IMR-90 (cell line): ENCODE measurements at regions not wholly inside any gene's neighbourhood (a gene's known extent, or its start where the extent isn't known, plus 50 kb on each side); places are given as distances from the start of the nearest gene placed in this dataset.

Source experiments
- ATAC-seq: fragments of 200-7000 bp; cut with Tn5 transposase; 2 replicates; pipeline ENCODE4 v1.9.1; 2020; ENCODE audit warnings: low read depth, mild to moderate bottlenecking, moderate library complexity
- BruUV-seq: library from RNA; stranded (reverse); fragments of 400-500 nt; replicated peaks from 2 replicates; lab custom pipeline; 2021; lab: Mats Ljungman, UMichigan
- CTCF ChIA-PET: fragments of 300-600 bp; formaldehyde crosslinking; extraction: SDS; loops from one replicate; lab custom pipeline; 2021; ENCODE audit warnings: antibody characterized with exemption; lab: Yijun Ruan, JAX
- POLR2A ChIA-PET: fragments of 300-600 bp; sonication (Branson Sonifier 250); formaldehyde crosslinking; loops from one replicate; lab custom pipeline; 2022; ENCODE audit warnings: antibody characterized with exemption; ENCODE audit not compliant: unreplicated experiment; lab: Charles Lee
- DNase-seq: peaks from one replicate; pipeline ENCODE4 v3.0.0; 2013
- H2AFZ ChIP-seq: replicated peaks from 2 replicates; pipeline ENCODE3; 2013; ENCODE audit warnings: low read length, mild to moderate bottlenecking; ENCODE audit not compliant: poor library complexity
- H2AK5ac ChIP-seq: 2 replicates; pipeline ENCODE4 v1.6.1; 2013; ENCODE audit warnings: low read depth, low read length, inconsistent platforms
- H2AK9ac ChIP-seq: replicated peaks from 2 replicates; pipeline ENCODE3; 2013; ENCODE audit warnings: mild to moderate bottlenecking, low read depth, low read length, moderate library complexity; ENCODE audit not compliant: poor library complexity
- H2BK120ac ChIP-seq: 2 replicates; pipeline ENCODE4 v1.6.1; 2013; ENCODE audit warnings: low read depth, low read length, inconsistent platforms
- H2BK15ac ChIP-seq: 3 replicates; pipeline ENCODE4 v1.6.1; 2013; ENCODE audit warnings: low read depth, low read length, inconsistent platforms
- H2BK20ac ChIP-seq: 2 replicates; pipeline ENCODE4 v1.6.1; 2013; ENCODE audit warnings: low read depth, mild to moderate bottlenecking, inconsistent platforms, low read length, moderate library complexity
- H2BK5ac ChIP-seq: 2 replicates; pipeline ENCODE4 v1.6.1; 2013; ENCODE audit warnings: mild to moderate bottlenecking, low read depth, low read length, inconsistent platforms; ENCODE audit not compliant: poor library complexity, severe bottlenecking
- H3K14ac ChIP-seq: replicated peaks from 2 replicates; pipeline ENCODE4 v1.6.1; 2013; ENCODE audit warnings: low read depth, low read length, inconsistent platforms
- H3K18ac ChIP-seq: 2 replicates; pipeline ENCODE4 v1.6.1; 2013; ENCODE audit warnings: low read depth, low read length, control low read depth
- H3K23ac ChIP-seq: 2 replicates; pipeline ENCODE4 v1.6.1; 2013; ENCODE audit warnings: low read depth, low read length, inconsistent platforms
- H3K27ac ChIP-seq: 2 replicates; pipeline ENCODE4 v1.5.1; 2013; ENCODE audit warnings: mild to moderate bottlenecking, control low read depth, low read length; ENCODE audit not compliant: insufficient read depth
- H3K27me3 ChIP-seq: 2 replicates; pipeline ENCODE4 v1.6.1; 2013; ENCODE audit warnings: low read length; ENCODE audit not compliant: control insufficient read depth, insufficient read depth
- H3K36me3 ChIP-seq: 2 replicates; pipeline ENCODE4 v1.6.1; 2013; ENCODE audit warnings: low read length, mixed read lengths; ENCODE audit not compliant: control insufficient read depth, insufficient read depth
- H3K4ac ChIP-seq: 2 replicates; pipeline ENCODE4 v1.6.1; 2013; ENCODE audit warnings: low read depth, low read length, inconsistent platforms
- H3K4me1 ChIP-seq: 2 replicates; pipeline ENCODE4 v1.6.1; 2013; ENCODE audit warnings: low read length, mixed read lengths; ENCODE audit not compliant: control insufficient read depth, insufficient read depth
- H3K4me2 ChIP-seq: 2 replicates; pipeline ENCODE4 v1.6.1; 2013; ENCODE audit warnings: low read depth, mild to moderate bottlenecking, control low read depth, low read length, moderate library complexity
- H3K4me3 ChIP-seq: 2 replicates; pipeline ENCODE4 v1.5.1; 2013; ENCODE audit warnings: low read depth, mild to moderate bottlenecking, control low read depth, low read length, moderate library complexity; ENCODE audit not compliant: insufficient read depth
- H3K56ac ChIP-seq: 2 replicates; pipeline ENCODE4 v1.6.1; 2013; ENCODE audit warnings: low read length, inconsistent platforms; ENCODE audit not compliant: insufficient read depth; ENCODE audit errors: extremely low read depth
- H3K79me1 ChIP-seq, 2 experiments: 2 replicates each; pipeline ENCODE4 v1.6.1; 2013; ENCODE audit warnings: low read length in 2 of 2, inconsistent platforms in 1 of 2, low read depth in 1 of 2
- H3K9ac ChIP-seq: 2 replicates; pipeline ENCODE4 v1.6.1; 2013; ENCODE audit warnings: low read depth, low read length, control low read depth
- H3K9me1 ChIP-seq: 2 replicates; pipeline ENCODE4 v1.6.1; 2013; ENCODE audit warnings: low read length, inconsistent platforms; ENCODE audit not compliant: insufficient read depth
- H3K9me3 ChIP-seq: 2 replicates; pipeline ENCODE4 v1.6.1; 2013; ENCODE audit warnings: low read length; ENCODE audit not compliant: control insufficient read depth, insufficient read depth
- H4K20me1 ChIP-seq: 2 replicates; pipeline ENCODE4 v1.6.1; 2013; ENCODE audit warnings: low read length, inconsistent platforms; ENCODE audit not compliant: insufficient read depth
- H4K5ac ChIP-seq: 2 replicates; pipeline ENCODE4 v1.6.1; 2013; ENCODE audit warnings: mild to moderate bottlenecking, low read depth, low read length, control low read depth
- H4K8ac ChIP-seq, 2 experiments: 2 replicates each; pipeline ENCODE4 v1.6.1; 2013; ENCODE audit warnings: low read depth in 2 of 2, low read length in 2 of 2, control low read depth in 1 of 2, inconsistent platforms in 1 of 2
- H4K91ac ChIP-seq: 2 replicates; pipeline ENCODE4 v1.6.1; 2013; ENCODE audit warnings: low read depth, low read length, inconsistent platforms; ENCODE audit not compliant: insufficient read depth
- BHLHE40 ChIP-seq: fragments of 150-350 bp; IDR thresholded peaks from 2 replicates; pipeline ENCODE4 v1.6.1; 2016; ENCODE audit warnings: mild to moderate bottlenecking, low read depth, low read length
- CEBPB ChIP-seq: IDR thresholded peaks from 2 replicates; pipeline ENCODE4 v1.6.1; 2012; ENCODE audit warnings: low read depth, low read length, improper control_type of control experiment
- CHD1 ChIP-seq: IDR thresholded peaks from 2 replicates; pipeline ENCODE4 v1.6.1; 2012; ENCODE audit warnings: low read depth, low read length, improper control_type of control experiment
- FOS ChIP-seq: fragments of 150-350 bp; IDR thresholded peaks from 2 replicates; pipeline ENCODE4 v1.6.1; 2016; ENCODE audit warnings: low read depth, low read length
- MAFK ChIP-seq: IDR thresholded peaks from 2 replicates; pipeline ENCODE4 v1.6.1; 2012; ENCODE audit warnings: low read depth, low read length, improper control_type of control experiment
- MAZ ChIP-seq: IDR thresholded peaks from 2 replicates; pipeline ENCODE4 v1.6.1; 2012; ENCODE audit warnings: low read depth, mild to moderate bottlenecking, low read length, improper control_type of control experiment, moderate library complexity, borderline replicate concordance
- MXI1 ChIP-seq: IDR thresholded peaks from 2 replicates; pipeline ENCODE4 v1.6.1; 2012; ENCODE audit warnings: low read depth, mild to moderate bottlenecking, low read length, moderate library complexity, borderline replicate concordance
- NFE2L2 ChIP-seq: fragments of 150-350 bp; IDR thresholded peaks from 2 replicates; pipeline ENCODE4 v1.6.1; 2016; ENCODE audit warnings: low read depth, mild to moderate bottlenecking, low read length
- POLR2A ChIP-seq: IDR thresholded peaks from 2 replicates; pipeline ENCODE4 v1.6.1; 2012; ENCODE audit warnings: mild to moderate bottlenecking, low read depth, low read length
- RAD21 ChIP-seq: IDR thresholded peaks from 2 replicates; pipeline ENCODE4 v1.6.1; 2012; ENCODE audit warnings: low read length, improper control_type of control experiment
- RCOR1 ChIP-seq: IDR thresholded peaks from 2 replicates; pipeline ENCODE4 v1.6.1; 2012; ENCODE audit warnings: mild to moderate bottlenecking, low read length, improper control_type of control experiment; ENCODE audit not compliant: insufficient replicate concordance
- RFX5 ChIP-seq: IDR thresholded peaks from 2 replicates; pipeline ENCODE4 v1.8.0; 2012; ENCODE audit warnings: low read depth, mild to moderate bottlenecking, low read length, moderate library complexity
- SMC3 ChIP-seq: fragments of 150-350 bp; IDR thresholded peaks from 2 replicates; pipeline ENCODE4 v1.6.1; 2016; ENCODE audit warnings: low read depth, mild to moderate bottlenecking, antibody characterized with exemption, low read length, moderate library complexity
- USF2 ChIP-seq: fragments of 150-350 bp; IDR thresholded peaks from 2 replicates; pipeline ENCODE4 v1.6.1; 2017; ENCODE audit warnings: mild to moderate bottlenecking, antibody characterized with exemption, low read length, low read depth
- WGBS, 2 experiments: methylation state at CpG; one replicate each; pipeline versions ENCODE4 v1.1.5 to v1.1.7; 2013; ENCODE audit warnings: missing lambda C conversion rate in 2 of 2; ENCODE audit not compliant: insufficient read length in 1 of 2; ENCODE audit errors: extremely low coverage in 2 of 2; 5-methylcytosine and 5-hydroxymethylcytosine counted together
- dilution Hi-C: fragments of 300-500 bp; cut with HindIII; formaldehyde crosslinking; loops from one replicate; pipeline ENCODE4 v1.14.3; 2018; ENCODE audit warnings: low sequenced_read_pairs; ENCODE audit not compliant: unreplicated experiment
- in situ Hi-C: fragments of 300-500 bp; cut with MboI; formaldehyde crosslinking; loops from 3 replicates; pipeline ENCODE4 v1.14.3; 2019; ENCODE audit warnings: low sequenced_read_pairs, inconsistent platforms, mixed read lengths
- intact Hi-C: fragments of 100-400 bp; cut with micrococcal nuclease; formaldehyde crosslinking; loops from 2 replicates; pipeline ENCODE4 v1.10.0; 2022
- TF ChIP-seq, protein P1 (sequence below): conservative IDR thresholded peaks from 2 replicates; pipeline ENCODE4 v1.5.1; 2012; ENCODE audit warnings: mild to moderate bottlenecking, low read depth, low read length, improper control_type of control experiment
- TF ChIP-seq, protein P2 (sequence below): fragments of 150-350 bp; IDR thresholded peaks from 2 replicates; pipeline ENCODE4 v1.6.1; 2016; ENCODE audit warnings: low read depth, mild to moderate bottlenecking, low read length, moderate library complexity, borderline replicate concordance

GRCh38 chr5:164747371-164747770 lies 1242.0 kb downstream of the MAT2B start:
- POLR2A ChIA-PET, result no interaction called here
- no peak for TF ChIP-seq RAD21
- TF ChIP-seq, protein P1, sequence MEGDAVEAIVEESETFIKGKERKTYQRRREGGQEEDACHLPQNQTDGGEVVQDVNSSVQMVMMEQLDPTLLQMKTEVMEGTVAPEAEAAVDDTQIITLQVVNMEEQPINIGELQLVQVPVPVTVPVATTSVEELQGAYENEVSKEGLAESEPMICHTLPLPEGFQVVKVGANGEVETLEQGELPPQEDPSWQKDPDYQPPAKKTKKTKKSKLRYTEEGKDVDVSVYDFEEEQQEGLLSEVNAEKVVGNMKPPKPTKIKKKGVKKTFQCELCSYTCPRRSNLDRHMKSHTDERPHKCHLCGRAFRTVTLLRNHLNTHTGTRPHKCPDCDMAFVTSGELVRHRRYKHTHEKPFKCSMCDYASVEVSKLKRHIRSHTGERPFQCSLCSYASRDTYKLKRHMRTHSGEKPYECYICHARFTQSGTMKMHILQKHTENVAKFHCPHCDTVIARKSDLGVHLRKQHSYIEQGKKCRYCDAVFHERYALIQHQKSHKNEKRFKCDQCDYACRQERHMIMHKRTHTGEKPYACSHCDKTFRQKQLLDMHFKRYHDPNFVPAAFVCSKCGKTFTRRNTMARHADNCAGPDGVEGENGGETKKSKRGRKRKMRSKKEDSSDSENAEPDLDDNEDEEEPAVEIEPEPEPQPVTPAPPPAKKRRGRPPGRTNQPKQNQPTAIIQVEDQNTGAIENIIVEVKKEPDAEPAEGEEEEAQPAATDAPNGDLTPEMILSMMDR, result no peak
- TF ChIP-seq RFX5, result no peak
- no peak for TF ChIP-seq NFE2L2
- no peak for TF ChIP-seq FOS
- TF ChIP-seq CEBPB, result no peak
- no peak for TF ChIP-seq MXI1
- no peak for TF ChIP-seq RCOR1
- TF ChIP-seq POLR2A, result no peak
- no peak for TF ChIP-seq SMC3
- TF ChIP-seq BHLHE40, result no peak
- TF ChIP-seq USF2, result no peak
- TF ChIP-seq, protein P2, sequence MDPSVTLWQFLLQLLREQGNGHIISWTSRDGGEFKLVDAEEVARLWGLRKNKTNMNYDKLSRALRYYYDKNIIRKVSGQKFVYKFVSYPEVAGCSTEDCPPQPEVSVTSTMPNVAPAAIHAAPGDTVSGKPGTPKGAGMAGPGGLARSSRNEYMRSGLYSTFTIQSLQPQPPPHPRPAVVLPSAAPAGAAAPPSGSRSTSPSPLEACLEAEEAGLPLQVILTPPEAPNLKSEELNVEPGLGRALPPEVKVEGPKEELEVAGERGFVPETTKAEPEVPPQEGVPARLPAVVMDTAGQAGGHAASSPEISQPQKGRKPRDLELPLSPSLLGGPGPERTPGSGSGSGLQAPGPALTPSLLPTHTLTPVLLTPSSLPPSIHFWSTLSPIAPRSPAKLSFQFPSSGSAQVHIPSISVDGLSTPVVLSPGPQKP, result no peak
- TF ChIP-seq CHD1, result no peak
- no peak for TF ChIP-seq MAZ
- no peak for TF ChIP-seq MAFK
- in situ Hi-C loops (no loop called here), dilution Hi-C loops (no loop called here), intact Hi-C loops (no loop called here)
- Histone ChIP-seq H3K9ac (no peak overlapping the region), H4K20me1 (no peaks in the 10 kb centered on the region), H2BK15ac (no peak overlapping the region), H2BK20ac (no peak overlapping the region), H3K18ac (no peak overlapping the region), H2AK5ac (no peak overlapping the region), H3K36me3 (no peaks in the 10 kb centered on the region), H4K5ac (no peak overlapping the region), H4K91ac (no peak overlapping the region), H3K9me1 (no peaks in the 10 kb centered on the region), H3K27ac (no peak overlapping the region), H3K4me2 (no peak overlapping the region), H3K23ac (no peak overlapping the region), H2AFZ (no peak overlapping the region), H3K79me1 (no peaks in the 10 kb centered on the region), H4K8ac (no peak overlapping the region), H2BK5ac (no peak overlapping the region), H3K27me3 (no peaks in the 10 kb centered on the region), H3K56ac (no peak overlapping the region), H2BK120ac (no peak overlapping the region), H3K9me3 (no peaks in the 10 kb centered on the region; the same call in 1 of the 2 replicates), H3K4me1 (no peaks in the 10 kb centered on the region), H3K14ac (no peak overlapping the region), H3K4ac (no peak overlapping the region), H2AK9ac (no peak overlapping the region), H3K4me3 (no peak overlapping the region)
- DNase-seq (no peak), ATAC-seq (no peak)
- CTCF ChIA-PET, result no interaction called here
- BruUV-seq, result no TSS peak
- WGBS, 2 experiments, result no CpG with 5 or more reads among the region's 1 CpG
